ENCODE measurements at regions not wholly inside any gene's neighbourhood (a gene's known extent, or its start where the extent isn't known, plus 50 kb on each side); places are given as distances from the start of the nearest gene placed in this dataset.
"Not testable (repeated sequence)": the region's sequence is repeated elsewhere in the genome, so short reads cannot be mapped to it uniquely, and the experiment has no call there.

DNA sequence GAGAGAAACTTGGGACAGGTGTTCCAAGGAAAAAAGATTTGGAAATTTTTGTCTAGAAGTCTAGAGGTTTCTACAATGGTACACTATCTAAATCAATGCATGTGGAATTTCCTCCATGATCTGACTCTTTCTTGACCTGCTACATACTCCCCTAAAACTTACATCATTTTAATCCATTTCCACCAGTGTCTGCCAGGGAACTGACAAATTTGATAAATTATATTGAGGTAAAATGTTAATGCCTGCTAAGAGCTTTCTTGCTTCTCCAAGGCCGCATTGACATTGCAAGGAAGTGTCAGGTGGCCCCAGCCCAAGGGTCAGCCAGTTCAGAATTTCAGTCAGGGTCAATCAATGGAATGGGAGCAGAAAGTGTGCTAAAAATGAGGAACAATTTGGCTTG, 163.4 kb upstream of the FBXL17 start:
- DNase-seq (ENCODE audit: extremely low spot score): no peak
- ChIA-PET CTCF (no interaction called here), POLR2A (no interaction called here)
- TF ChIP-seq TARDBP (IDR thresholded peaks at IDR 0.05) (no peak), FOXA1 (IDR thresholded peaks at IDR 0.05) (no peak), CTBP1 (IDR thresholded peaks at IDR 0.05; ENCODE audit: borderline replicate concordance) (no peak), FOXK2 (IDR thresholded peaks at IDR 0.05) (no peak)

DNA sequence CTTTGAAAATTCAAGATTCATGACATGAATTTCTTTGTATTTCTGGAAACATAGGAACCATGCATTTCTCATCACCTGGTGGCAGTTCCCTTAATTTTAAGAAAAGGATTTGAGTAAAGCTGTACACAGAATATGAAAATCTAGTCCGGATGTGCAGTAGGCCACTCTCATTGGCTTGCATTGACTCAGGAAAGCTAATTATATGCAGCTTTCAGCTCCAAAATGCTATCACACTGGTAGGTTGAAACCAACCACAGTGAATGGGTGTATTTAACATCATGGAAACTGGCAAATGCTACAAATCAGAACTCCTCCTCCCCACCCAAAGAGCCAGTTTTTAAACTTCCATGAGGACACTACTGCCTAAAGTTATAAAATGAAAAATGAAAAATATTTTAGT, 161.6 kb upstream of the FBXL17 start:
- DNase-seq (ENCODE audit: extremely low spot score): no peak
- TF ChIP-seq FOXK2 (IDR thresholded peaks at IDR 0.05) (no peak), L3MBTL2 (conservative IDR thresholded peaks at IDR 0.05) (no peak), ZNF384 (IDR thresholded peaks at IDR 0.05) (no peak), LEF1 (IDR thresholded peaks at IDR 0.05; ENCODE audit: borderline replicate concordance) (no peak), NFRKB (IDR thresholded peaks at IDR 0.05) (no peak), SP1 (IDR thresholded peaks at IDR 0.05) (no peak), TARDBP (IDR thresholded peaks at IDR 0.05) (no peak), ELF4 (IDR thresholded peaks at IDR 0.05) (no peak), SUZ12 (IDR thresholded peaks at IDR 0.05) (no peak), BHLHE40 (IDR thresholded peaks at IDR 0.05; ENCODE audit: borderline replicate concordance) (no peak), ARNT (IDR thresholded peaks at IDR 0.05) (no peak), FOXA1 (IDR thresholded peaks at IDR 0.05) (no peak), PKNOX1 (IDR thresholded peaks at IDR 0.05) (no peak), HDGF (IDR thresholded peaks at IDR 0.05; ENCODE audit: borderline replicate concordance) (no peak), FOXM1 (IDR thresholded peaks at IDR 0.05; ENCODE audit: borderline replicate concordance) (no peak), CTBP1 (IDR thresholded peaks at IDR 0.05; ENCODE audit: borderline replicate concordance) (no peak)
- CTCF ChIA-PET: no interaction called here
- POLR2A ChIA-PET: no interaction called here

DNA sequence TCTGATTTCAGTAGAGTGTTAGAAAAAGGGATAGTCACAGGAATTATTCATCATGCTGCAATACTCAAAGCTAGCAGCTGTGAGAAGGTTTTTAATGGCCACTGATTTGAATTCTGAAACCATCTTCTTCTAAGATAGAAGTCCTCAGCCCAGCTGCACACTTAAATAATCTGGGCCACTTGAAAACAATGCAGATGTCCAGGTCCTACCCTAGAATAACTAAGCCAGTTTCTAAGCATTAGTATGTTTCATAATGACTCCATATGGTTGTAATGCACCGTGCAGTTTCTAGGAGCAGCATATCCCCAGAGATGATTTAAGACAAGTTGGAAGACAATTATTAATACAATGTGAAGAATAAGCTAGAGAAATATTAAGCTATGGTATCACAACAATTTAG, 159.9 kb upstream of the FBXL17 start:
- DNase-seq (ENCODE audit: extremely low spot score): no peak
- POLR2A ChIA-PET: no interaction called here
- CTCF ChIA-PET: no interaction called here
- no peak for TF ChIP-seq ARNT (IDR thresholded peaks at IDR 0.05)
- no peak for TF ChIP-seq ZNF384 (IDR thresholded peaks at IDR 0.05)
- TF ChIP-seq NFRKB (IDR thresholded peaks at IDR 0.05): no peak

- no peak for DNase-seq (ENCODE audit: extremely low spot score)
- ChIA-PET CTCF (interaction anchor here (1.2 kb wide), 1 partner anchor 1379 kb away, joined by 3 read pairs; no protein-coding TSS in a partner anchor), POLR2A (no interaction called here)
- TF ChIP-seq ELF4 (IDR thresholded peaks at IDR 0.05): no peak
- no peak for TF ChIP-seq BHLHE40 (IDR thresholded peaks at IDR 0.05; ENCODE audit: borderline replicate concordance)
- no peak for TF ChIP-seq FOXM1 (IDR thresholded peaks at IDR 0.05; ENCODE audit: borderline replicate concordance)
- no peak for TF ChIP-seq ZNF384 (IDR thresholded peaks at IDR 0.05)
- no peak for TF ChIP-seq LEF1 (IDR thresholded peaks at IDR 0.05; ENCODE audit: borderline replicate concordance)
- TF ChIP-seq FOXA1 (IDR thresholded peaks at IDR 0.05): no peak
- TF ChIP-seq CTBP1 (IDR thresholded peaks at IDR 0.05; ENCODE audit: borderline replicate concordance): no peak
- no peak for TF ChIP-seq PKNOX1 (IDR thresholded peaks at IDR 0.05)
- no peak for TF ChIP-seq SUZ12 (IDR thresholded peaks at IDR 0.05)
- TF ChIP-seq FOXK2 (IDR thresholded peaks at IDR 0.05): no peak
- no peak for TF ChIP-seq ARNT (IDR thresholded peaks at IDR 0.05)
- no peak for TF ChIP-seq SP1 (IDR thresholded peaks at IDR 0.05)
- no peak for TF ChIP-seq NFRKB (IDR thresholded peaks at IDR 0.05)
Observed at GRCh38 chr5:108536321-108536720, 154.4 kb upstream of the FBXL17 start.

DNA sequence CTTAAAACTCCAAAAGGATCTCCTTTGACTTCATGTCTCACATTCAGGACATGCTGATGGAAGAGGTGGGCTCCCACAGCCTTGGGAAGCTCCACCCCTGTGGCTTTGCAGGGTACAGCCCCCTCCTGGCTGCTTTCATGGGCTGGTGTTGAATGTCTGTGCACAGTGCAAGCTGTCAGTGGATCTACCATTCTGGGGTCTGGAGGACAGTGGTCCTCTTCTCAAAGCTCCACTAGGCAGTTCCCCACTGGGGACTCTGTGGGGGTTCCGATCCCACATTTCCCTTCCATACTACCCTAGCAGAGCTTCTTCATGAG, 150.2 kb upstream of the FBXL17 start:
- POLR2A ChIA-PET, CTCF ChIA-PET: not testable (repeated sequence)

GRCh38 chr5:108531367-108532128, 149.7 kb upstream of the FBXL17 start:
- POLR2A ChIA-PET: no interaction called here
- CTCF ChIA-PET: no interaction called here
- TF ChIP-seq HDGF (IDR thresholded peaks at IDR 0.05; ENCODE audit: borderline replicate concordance) (no peak), ZNF384 (IDR thresholded peaks at IDR 0.05) (no peak), PKNOX1 (IDR thresholded peaks at IDR 0.05) (no peak), TARDBP (IDR thresholded peaks at IDR 0.05) (no peak), FOXA1 (IDR thresholded peaks at IDR 0.05) (no peak), SP1 (IDR thresholded peaks at IDR 0.05) (no peak), NFRKB (IDR thresholded peaks at IDR 0.05) (no peak), ELF4 (IDR thresholded peaks at IDR 0.05) (no peak), SUZ12 (IDR thresholded peaks at IDR 0.05) (no peak), LEF1 (IDR thresholded peaks at IDR 0.05; ENCODE audit: borderline replicate concordance) (no peak), CTBP1 (IDR thresholded peaks at IDR 0.05; ENCODE audit: borderline replicate concordance) (no peak), BHLHE40 (IDR thresholded peaks at IDR 0.05; ENCODE audit: borderline replicate concordance) (no peak), FOXM1 (IDR thresholded peaks at IDR 0.05; ENCODE audit: borderline replicate concordance) (no peak), ARNT (IDR thresholded peaks at IDR 0.05) (no peak), FOXK2 (IDR thresholded peaks at IDR 0.05) (no peak), L3MBTL2 (conservative IDR thresholded peaks at IDR 0.05) (no peak)
- DNase-seq (ENCODE audit: extremely low spot score): no peak

More for the DNA sequence above, 150.2 kb upstream of the FBXL17 start:
- DNase-seq (ENCODE audit: extremely low spot score): not testable (repeated sequence)

DNA sequence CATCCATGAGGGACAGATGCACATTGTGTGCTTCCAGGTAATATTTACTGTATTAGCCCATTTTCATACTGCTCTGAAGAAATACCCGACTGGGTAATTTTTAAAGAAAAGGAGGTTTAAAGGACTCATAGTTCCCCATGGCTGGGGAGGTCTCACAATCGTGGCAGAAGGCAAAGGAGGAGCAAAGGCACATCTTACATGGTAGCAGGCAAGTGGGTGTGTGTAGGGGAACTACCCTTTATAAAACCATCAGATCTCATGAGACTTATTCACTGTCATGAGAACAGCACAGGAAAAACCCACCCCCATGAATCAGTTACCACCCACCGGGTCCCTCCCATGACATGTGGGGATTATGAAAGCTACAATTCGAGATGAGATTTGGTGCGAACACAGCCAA, 148.8 kb upstream of the FBXL17 start:
- POLR2A ChIA-PET: no interaction called here
- CTCF ChIA-PET: no interaction called here
- TF ChIP-seq FOXA1 (IDR thresholded peaks at IDR 0.05) (no peak), L3MBTL2 (conservative IDR thresholded peaks at IDR 0.05) (no peak), TARDBP (IDR thresholded peaks at IDR 0.05) (no peak), SUZ12 (IDR thresholded peaks at IDR 0.05) (no peak), ZNF384 (IDR thresholded peaks at IDR 0.05) (no peak), SP1 (IDR thresholded peaks at IDR 0.05) (no peak), HDGF (IDR thresholded peaks at IDR 0.05; ENCODE audit: borderline replicate concordance) (no peak), NFRKB (IDR thresholded peaks at IDR 0.05) (no peak), FOXK2 (IDR thresholded peaks at IDR 0.05) (no peak)
- DNase-seq (ENCODE audit: extremely low spot score): no peak

Measured in HEK293T (cell line).